Spleen (tissue), 11 donors: ENCODE measurements at regions not wholly inside any gene's neighbourhood (a gene's known extent, or its start where the extent isn't known, plus 50 kb on each side); places are given as distances from the start of the nearest gene placed in this dataset.
"Not testable (repeated sequence)": the region's sequence is repeated elsewhere in the genome, so short reads cannot be mapped to it uniquely, and the experiment has no call there.

ENCODE experiments used
- DNase-seq: peaks from one replicate; pipeline ENCODE4 v3.0.0-alpha.2; 2020
- H3K27ac ChIP-seq, 8 donors: fragments of 200-600 bp; sonication (generic) in 7 of 8; 1 replicate in 4 of 8; 2 replicates in 4 of 8; pipeline versions ENCODE4 v1.5.0 to v1.8.0; 2016 to 2021; ENCODE audit warnings: inconsistent platforms in 4 of 8, mild to moderate bottlenecking in 4 of 8, moderate library complexity in 1 of 8
- H3K27me3 ChIP-seq, 7 donors: fragments of 200-600 bp; sonication (generic) in 6 of 7; replicated peaks in 1 of 7; 1 replicate in 4 of 7; 2 replicates in 3 of 7; pipeline versions ENCODE4 v1.5.0 to v1.8.0; 2016 to 2021; ENCODE audit warnings: inconsistent platforms in 3 of 7, mild to moderate bottlenecking in 1 of 7
- H3K36me3 ChIP-seq, 6 donors: fragments of 200-600 bp; sonication (generic) in 5 of 6; 1 replicate in 4 of 6; 2 replicates in 2 of 6; pipeline versions ENCODE4 v1.5.0 to v1.8.0; 2016 to 2021; ENCODE audit warnings: inconsistent platforms in 2 of 6
- H3K4me1 ChIP-seq, 6 donors: fragments of 200-600 bp; sonication (generic) in 5 of 6; 1 replicate in 3 of 6; 2 replicates in 3 of 6; pipeline versions ENCODE4 v1.5.0 to v1.8.0; 2016 to 2021; ENCODE audit warnings: inconsistent platforms in 3 of 6
- H3K4me3 ChIP-seq, 8 donors: fragments of 200-600 bp; sonication (generic) in 7 of 8; 1 replicate in 4 of 8; 2 replicates in 4 of 8; pipeline versions ENCODE4 v1.5.0 to v1.8.0; 2016 to 2021; ENCODE audit warnings: inconsistent platforms in 4 of 8, mild to moderate bottlenecking in 4 of 8, moderate library complexity in 2 of 8
- H3K9me3 ChIP-seq, 8 donors: fragments of 200-600 bp; sonication (generic) in 7 of 8; 1 replicate in 4 of 8; 2 replicates in 4 of 8; pipeline versions ENCODE4 v1.5.0 to v1.8.0; 2016 to 2021; ENCODE audit warnings: inconsistent platforms in 4 of 8
- CTCF ChIP-seq, 11 experiments: fragments of 200-600 bp in 7 of 11; fragments of 450-650 bp in 4 of 11; sonication (generic) in 4 of 11; IDR thresholded peaks in 8 of 11; conservative IDR thresholded peaks in 3 of 11; 1 replicate in 7 of 11; 2 replicates in 4 of 11; pipeline versions ENCODE4 v1.4.0 to v1.8.0; 2016 to 2021; ENCODE audit warnings: antibody characterized with exemption in 11 of 11, inconsistent platforms in 4 of 11, mild to moderate bottlenecking in 1 of 11
- POLR2A ChIP-seq, 3 donors: fragments of 450-650 bp; IDR thresholded peaks; one replicate each; pipeline ENCODE4 v1.5.1; 2017; ENCODE audit warnings: antibody characterized with exemption in 3 of 3, mild to moderate bottlenecking in 1 of 3
- POLR2AphosphoS5 ChIP-seq, 3 donors: sonication (generic); formaldehyde crosslinking; IDR thresholded peaks; one replicate each; pipeline ENCODE4 v1.5.1; 2017; ENCODE audit warnings: antibody characterized with exemption in 3 of 3
- WGBS, 5 donors: extraction: QIAGEN DNeasy Blood & Tissue Kit in 3 of 5; methylation state at CpG; one replicate each; pipeline versions ENCODE4 v1.1.5 to v1.1.7; 2013 to 2018; 5-methylcytosine and 5-hydroxymethylcytosine counted together
- intact Hi-C: fragments of 100-400 bp; cut with DNase I; formaldehyde crosslinking; loops from one replicate; pipeline ENCODE4 v1.15.0; 2023; ENCODE audit warnings: low total_unique reads
- donor health status: healthy with polysubstance abuse.
- donor health status: DM: no; HTN: no; CAD: no; lungs with moderate emphysema.
- donor health status: DM: no; HTN: no; CAD: no.
- donor health status: Bipolar disorder and iron deficiency.
- donor health status: healthy.
- donor health status: DM: no; HTN: no; CAD: no.
- donor health status: DM: yes; HTN: yes; CAD: no.

GRCh38 chr14:99995700-99996356 is 69.4 kb upstream of the EVL start:
- 3 to 11% (median 5%) methylated on average over 2 of the region's 2 CpGs for WGBS, 5 donors
- Histone ChIP-seq H3K9me3 (no peaks in the 10 kb centered on the region), H3K27ac (no peak overlapping the region), H3K36me3 (no peaks in the 10 kb centered on the region), H3K4me3 (no peak overlapping the region), H3K4me1 (peaks cover 0 to 11% (median 2%) of the 10 kb centered on the region in 6 donors), H3K27me3 (no peaks in the 10 kb centered on the region)
- TF ChIP-seq POLR2A (IDR thresholded peaks at IDR 0.05): no peak
- TF ChIP-seq POLR2AphosphoS5 (IDR thresholded peaks at IDR 0.05): no peak
- peak; percentile 73 to 93 (median 88) for TF ChIP-seq CTCF (IDR thresholded peaks at IDR 0.05 in 8 of 11, conservative IDR thresholded peaks at IDR 0.05 in 3 of 11)
- peak; percentile 77 for DNase-seq
- intact Hi-C loops: no loop called here

GRCh38 chr14:99996951-99997571 is 68.2 kb upstream of the EVL start:
- H3K4me1 ChIP-seq: peaks cover 0 to 11% (median 2%) of the 10 kb centered on the region in 6 donors
- H3K27ac ChIP-seq: no peak overlapping the region
- H3K4me3 ChIP-seq: no peak overlapping the region
- H3K36me3 ChIP-seq: no peaks in the 10 kb centered on the region
- 91 to 94% (median 92%) methylated on average over 5 of the region's 5 CpGs for WGBS, 5 donors
- no peaks in the 10 kb centered on the region for H3K27me3 ChIP-seq
- TF ChIP-seq POLR2AphosphoS5 (IDR thresholded peaks at IDR 0.05): no peak
- TF ChIP-seq POLR2A (IDR thresholded peaks at IDR 0.05): no peak
- TF ChIP-seq CTCF (IDR thresholded peaks at IDR 0.05 in 8 of 11, conservative IDR thresholded peaks at IDR 0.05 in 3 of 11): no peak
- intact Hi-C loops: no loop called here
- DNase-seq: no peak
- H3K9me3 ChIP-seq: peaks cover 0 to 6% (median 0%) of the 10 kb centered on the region in 8 donors

- H3K9me3 ChIP-seq: peaks cover 0 to 34% (median 17%) of the 10 kb centered on the region in 8 donors
- WGBS, 5 donors: 94 to 96% (median 95%) methylated on average over 15 of the region's 15 CpGs
- H3K27ac ChIP-seq, H3K36me3 ChIP-seq, H3K27me3 ChIP-seq, intact Hi-C loops, H3K4me1 ChIP-seq, DNase-seq, H3K4me3 ChIP-seq: not testable (repeated sequence)
Observed at GRCh38 chr14:100000398-100000797, 64.8 kb upstream of the EVL start.

- no peaks in the 10 kb centered on the region for H3K36me3 ChIP-seq
- no peaks in the 10 kb centered on the region for H3K27me3 ChIP-seq
- intact Hi-C loops: no loop called here
- H3K27ac ChIP-seq: no peak overlapping the region
- H3K9me3 ChIP-seq: peaks cover 0 to 37% (median 17%) of the 10 kb centered on the region in 8 donors
- 90 to 98% (median 94%) methylated on average over 1 of the region's 1 CpG for WGBS, 5 donors
- no peak for DNase-seq
- TF ChIP-seq POLR2A (IDR thresholded peaks at IDR 0.05) (no peak), CTCF (IDR thresholded peaks at IDR 0.05 in 8 of 11, conservative IDR thresholded peaks at IDR 0.05 in 3 of 11) (no peak), POLR2AphosphoS5 (IDR thresholded peaks at IDR 0.05) (no peak)
- H3K4me3 ChIP-seq: no peak overlapping the region
- no peaks in the 10 kb centered on the region for H3K4me1 ChIP-seq
Observed at GRCh38 chr14:100004392-100004791, 60.8 kb upstream of the EVL start.
